GM18907 (cell line): ENCODE measurements at regions not wholly inside any gene's neighbourhood (a gene's known extent, or its start where the extent isn't known, plus 50 kb on each side); places are given as distances from the start of the nearest gene placed in this dataset.
"Not testable (repeated sequence)": the region's sequence is repeated elsewhere in the genome, so short reads cannot be mapped to it uniquely, and the experiment has no call there.

Source experiments
- ATAC-seq: cut with Tn5 transposase; IDR thresholded peaks from one replicate; pipeline ENCODE4 v1.9.1; 2021; ENCODE audit warnings: mild to moderate bottlenecking, moderate library complexity; ENCODE audit not compliant: unreplicated experiment

GRCh38 chr1:70812442-70813109 lies 235.0 kb downstream of the PTGER3 start:
- no peak for ATAC-seq

GRCh38 chr1:70818401-70818800 lies 229.2 kb downstream of the PTGER3 start:
- ATAC-seq: no peak

GRCh38 chr1:70819231-70819630 lies 228.4 kb downstream of the PTGER3 start:
- no peak for ATAC-seq

- ATAC-seq: no peak
These were observed 227.8 kb downstream of the PTGER3 start for GRCh38 chr1:70819785-70820184.

- ATAC-seq: no peak
These were observed 227.2 kb downstream of the PTGER3 start for GRCh38 chr1:70820396-70820795.

GRCh38 chr1:70820995-70821394 lies 226.6 kb downstream of the PTGER3 start:
- no peak for ATAC-seq

GRCh38 chr1:70826428-70826827 lies 221.2 kb downstream of the PTGER3 start:
- no peak for ATAC-seq

GRCh38 chr1:70827030-70827429 lies 220.6 kb downstream of the PTGER3 start:
- no peak for ATAC-seq

- ATAC-seq: no peak
These were observed 219.4 kb downstream of the PTGER3 start for GRCh38 chr1:70828177-70828576.

GRCh38 chr1:70834365-70834764 lies 213.3 kb downstream of the PTGER3 start:
- not testable (repeated sequence) for ATAC-seq

GRCh38 chr1:70836456-70836855 lies 211.2 kb downstream of the PTGER3 start:
- ATAC-seq: no peak

- no peak for ATAC-seq
These were observed 207.2 kb downstream of the PTGER3 start for GRCh38 chr1:70840260-70840953.

- ATAC-seq: no peak
These were observed 205.1 kb downstream of the PTGER3 start for GRCh38 chr1:70842562-70842961.

- ATAC-seq: no peak
These were observed 204.2 kb downstream of the PTGER3 start for GRCh38 chr1:70843452-70843851.

GRCh38 chr1:70847013-70847412 lies 200.6 kb downstream of the PTGER3 start:
- no peak for ATAC-seq

GRCh38 chr1:70855203-70855602 lies 192.4 kb downstream of the PTGER3 start:
- ATAC-seq: no peak

- ATAC-seq: no peak
These were observed 191.4 kb downstream of the PTGER3 start for GRCh38 chr1:70856201-70856600.

GRCh38 chr1:70863239-70863638 lies 184.4 kb downstream of the PTGER3 start:
- ATAC-seq: no peak

GRCh38 chr1:70864302-70864701 lies 183.3 kb downstream of the PTGER3 start:
- no peak for ATAC-seq

- ATAC-seq: no peak
These were observed 180.9 kb downstream of the PTGER3 start for GRCh38 chr1:70866542-70867264.

- no peak for ATAC-seq
These were observed 175.8 kb downstream of the PTGER3 start for GRCh38 chr1:70871790-70872189.

- no peak for ATAC-seq
These were observed 173.6 kb downstream of the PTGER3 start for GRCh38 chr1:70874063-70874462.
